MCF 10A (cell line): ENCODE measurements at regions not wholly inside any gene's neighbourhood (a gene's known extent, or its start where the extent isn't known, plus 50 kb on each side); places are given as distances from the start of the nearest gene placed in this dataset.

Experiments used
- BruUV-seq: library from RNA; stranded (reverse); fragments of 400-500 nt; replicated peaks from 2 replicates; lab custom pipeline; 2021; lab: Mats Ljungman, UMichigan
- CTCF ChIA-PET: fragments of 300-600 bp; sonication (Branson Sonifier 250); formaldehyde crosslinking; extraction: SDS; loops from one replicate; lab custom pipeline; 2021; ENCODE audit warnings: antibody characterized with exemption, inconsistent platforms; lab: Yijun Ruan, JAX
- POLR2A ChIA-PET: fragments of 300-600, 350-650 bp; sonication (Branson Sonifier 250); formaldehyde crosslinking; extraction: SDS; loops from one replicate; lab custom pipeline; 2020; ENCODE audit warnings: antibody characterized with exemption, inconsistent platforms; lab: Yijun Ruan, JAX
- DNase-seq: peaks from one replicate; pipeline ENCODE4 v3.0.0-alpha.2; 2018; ENCODE audit not compliant: unreplicated experiment
- H3K27ac Mint-ChIP-seq: one replicate; pipeline ENCODE4 v1.8.0; 2022; ENCODE audit warnings: mild to moderate bottlenecking, low read depth, mixed read lengths; ENCODE audit not compliant: unreplicated experiment
- H3K27me3 Mint-ChIP-seq: one replicate; pipeline ENCODE4 v1.8.0; 2022; ENCODE audit warnings: mixed read lengths; ENCODE audit not compliant: insufficient read depth, unreplicated experiment
- H3K36me3 Mint-ChIP-seq: one replicate; pipeline ENCODE4 v1.8.0; 2022; ENCODE audit warnings: mild to moderate bottlenecking, moderate library complexity, mixed read lengths; ENCODE audit not compliant: insufficient read depth, unreplicated experiment
- H3K4me1 Mint-ChIP-seq: one replicate; pipeline ENCODE4 v1.8.0; 2022; ENCODE audit warnings: mixed read lengths; ENCODE audit not compliant: insufficient read depth, unreplicated experiment
- H3K4me3 Mint-ChIP-seq: one replicate; pipeline ENCODE4 v1.8.0; 2022; ENCODE audit warnings: mild to moderate bottlenecking, moderate library complexity, mixed read lengths; ENCODE audit not compliant: unreplicated experiment
- H3K9me3 Mint-ChIP-seq: one replicate; pipeline ENCODE4 v1.8.0; 2022; ENCODE audit warnings: mixed read lengths; ENCODE audit not compliant: unreplicated experiment
- CTCF ChIP-seq: fragments of 200-600 bp; IDR thresholded peaks from one replicate; pipeline ENCODE4 v1.8.0; 2022; ENCODE audit warnings: antibody characterized with exemption, mild to moderate bottlenecking; ENCODE audit not compliant: unreplicated experiment
- intact Hi-C: fragments of 100-400 bp; cut with micrococcal nuclease; formaldehyde crosslinking; loops from 2 replicates; pipeline ENCODE4 v1.14.1; 2022

- BruUV-seq = no TSS peak
- peak; percentile 77 for DNase-seq
- Mint-ChIP-seq H3K4me3 (no peak overlapping the region), H3K4me1 (peaks cover under 1% of the 10 kb centered on the region), H3K27ac (no peak overlapping the region), H3K36me3 (no peaks in the 10 kb centered on the region), H3K27me3 (peaks cover under 1% of the 10 kb centered on the region), H3K9me3 (peaks cover 17% of the 10 kb centered on the region)
- ChIA-PET POLR2A (no interaction called here), CTCF (interaction anchor here (0.5 to 0.6 kb wide), 2 partner anchors 263 to 1110 kb away, joined by 3 to 4 read pairs; no protein-coding TSS in a partner anchor)
- intact Hi-C loops = no loop called here
- TF ChIP-seq CTCF = no peak
These were observed 472.0 kb upstream of the CNTNAP2 start for GRCh38 chr7:145644426-145645134.

GRCh38 chr7:145643981-145644380 is 472.6 kb upstream of the CNTNAP2 start:
- ChIA-PET CTCF (interaction anchor here (0.5 to 0.8 kb wide), 3 partner anchors 41 to 1109 kb away, joined by 3 to 4 read pairs (median 3); no protein-coding TSS in a partner anchor), POLR2A (interaction anchor here (0.6 kb wide), 1 partner anchor 89 kb away, joined by 4 read pairs; no protein-coding TSS in a partner anchor)
- Mint-ChIP-seq H3K27me3 (no peaks in the 10 kb centered on the region), H3K27ac (no peak overlapping the region), H3K9me3 (peaks cover 17% of the 10 kb centered on the region), H3K36me3 (no peaks in the 10 kb centered on the region), H3K4me1 (peaks cover 6% of the 10 kb centered on the region), H3K4me3 (no peak overlapping the region)
- DNase-seq = peak; percentile 57
- BruUV-seq = no TSS peak
- no peak for TF ChIP-seq CTCF
- intact Hi-C loops = no loop called here

- ChIA-PET CTCF (no interaction called here), POLR2A (interaction anchor here (0.7 kb wide), 1 partner anchor 10 kb away, joined by 3 read pairs; no protein-coding TSS in a partner anchor)
- DNase-seq = no peak
- BruUV-seq = no TSS peak
- no peaks in the 10 kb centered on the region for H3K36me3 Mint-ChIP-seq
- H3K4me1 Mint-ChIP-seq = no peaks in the 10 kb centered on the region
- intact Hi-C loops = no loop called here
- no peak for TF ChIP-seq CTCF
- H3K4me3 Mint-ChIP-seq = no peak overlapping the region
- no peak overlapping the region for H3K27ac Mint-ChIP-seq
- peaks cover 10% of the 10 kb centered on the region for H3K27me3 Mint-ChIP-seq
- no peaks in the 10 kb centered on the region for H3K9me3 Mint-ChIP-seq
These were observed 483.1 kb upstream of the CNTNAP2 start for GRCh38 chr7:145633513-145633912.

- peak; percentile 27 for DNase-seq
- Mint-ChIP-seq H3K27me3 (peaks cover 21% of the 10 kb centered on the region), H3K4me3 (no peak overlapping the region), H3K9me3 (no peaks in the 10 kb centered on the region), H3K27ac (no peak overlapping the region), H3K4me1 (peaks cover 4% of the 10 kb centered on the region), H3K36me3 (no peaks in the 10 kb centered on the region)
- intact Hi-C loops = loop anchor here (10.0 kb wide), 1 partner anchor 230 kb away; no protein-coding TSS in a partner anchor
- TF ChIP-seq CTCF = no peak
- BruUV-seq = no TSS peak
- CTCF ChIA-PET = no interaction called here
- POLR2A ChIA-PET = no interaction called here
These were observed 492.0 kb upstream of the CNTNAP2 start for GRCh38 chr7:145624618-145625017.
